Karpas-422 (cell line): ENCODE measurements at regions not wholly inside any gene's neighbourhood (a gene's known extent, or its start where the extent isn't known, plus 50 kb on each side); places are given as distances from the start of the nearest gene placed in this dataset.
A peak's percentile ranks its signal among the peaks of the same experiment; 100 is the strongest.
"Not testable (repeated sequence)": the region's sequence is repeated elsewhere in the genome, so short reads cannot be mapped to it uniquely, and the experiment has no call there.

Experiments
- DNase-seq: peaks from one replicate; pipeline ENCODE4 v3.0.0-alpha.2; 2015
- H2AFZ ChIP-seq: fragments of 200-600 bp; sonication (generic); 2 replicates; pipeline ENCODE4 v1.6.1; 2014; ENCODE audit warnings: antibody characterized with exemption, low read length, mixed read lengths
- H3K27ac ChIP-seq: fragments of 200-600 bp; sonication (generic); 2 replicates; pipeline ENCODE4 v1.5.1; 2014; ENCODE audit warnings: mild to moderate bottlenecking, low read length, moderate library complexity
- H3K27me3 ChIP-seq: fragments of 200-600 bp; sonication (generic); 2 replicates; pipeline ENCODE4 v1.6.1; 2014; ENCODE audit warnings: low read length, mixed read lengths
- H3K36me3 ChIP-seq: fragments of 200-600 bp; sonication (generic); 2 replicates; pipeline ENCODE4 v1.6.1; 2014; ENCODE audit warnings: low read length, mixed read lengths; ENCODE audit not compliant: insufficient read depth
- H3K4me1 ChIP-seq: fragments of 200-600 bp; sonication (generic); 2 replicates; pipeline ENCODE4 v1.6.1; 2014; ENCODE audit warnings: mild to moderate bottlenecking, low read length, mixed read lengths
- H3K4me2 ChIP-seq: fragments of 200-600 bp; sonication (generic); 2 replicates; pipeline ENCODE4 v1.6.1; 2014; ENCODE audit warnings: low read length, low read depth, mild to moderate bottlenecking; ENCODE audit not compliant: poor library complexity, severe bottlenecking
- H3K4me3 ChIP-seq: fragments of 200-600 bp; sonication (generic); 2 replicates; pipeline ENCODE4 v1.5.1; 2014; ENCODE audit warnings: mild to moderate bottlenecking, antibody characterized with exemption, low read length, mixed read lengths
- H3K79me2 ChIP-seq: fragments of 200-600 bp; sonication (generic); 2 replicates; pipeline ENCODE4 v1.6.1; 2014; ENCODE audit warnings: mild to moderate bottlenecking, low read length, mixed read lengths
- H3K9ac ChIP-seq: fragments of 200-600 bp; sonication (generic); 2 replicates; pipeline ENCODE4 v1.6.0; 2014; ENCODE audit warnings: low read length
- H3K9me2 ChIP-seq: fragments of 200-600 bp; sonication (generic), shearing (Covaris generic); replicated peaks from 2 replicates; pipeline ENCODE4 v1.6.0; 2014; ENCODE audit warnings: mild to moderate bottlenecking, low read length, moderate library complexity; ENCODE audit not compliant: insufficient read depth
- H3K9me3 ChIP-seq: fragments of 300-700, 200-600 bp; sonication (generic); 2 replicates; pipeline ENCODE4 v1.6.1; 2014; ENCODE audit warnings: low read length, mixed read lengths
- H4K20me1 ChIP-seq: fragments of 200-600 bp; sonication (generic); 2 replicates; pipeline ENCODE4 v1.6.1; 2014; ENCODE audit warnings: mild to moderate bottlenecking, antibody characterized with exemption, low read length, low read depth; ENCODE audit not compliant: insufficient read depth

GRCh38 chrX:41024335-41024734, 60.9 kb upstream of the USP9X start:
- DNase-seq, H3K27me3 ChIP-seq, H4K20me1 ChIP-seq, H3K4me2 ChIP-seq, H3K9me3 ChIP-seq, H3K36me3 ChIP-seq, H3K27ac ChIP-seq, H3K79me2 ChIP-seq, H3K4me3 ChIP-seq, H2AFZ ChIP-seq, H3K9me2 ChIP-seq, H3K9ac ChIP-seq: not testable (repeated sequence)
- H3K4me1 ChIP-seq = peaks cover 11% of the 10 kb centered on the region; the same call in 1 of the 2 replicates

GRCh38 chrX:41024755-41025154, 60.5 kb upstream of the USP9X start:
- no peak overlapping the region for H2AFZ ChIP-seq

GRCh38 chrX:41025926-41026701, 59.1 kb upstream of the USP9X start:
- Histone ChIP-seq H2AFZ (no peak overlapping the region), H3K27me3 (no peaks in the 10 kb centered on the region), H3K9me3 (no peaks in the 10 kb centered on the region), H3K36me3 (no peaks in the 10 kb centered on the region), H3K9me2 (no peaks in the 10 kb centered on the region), H4K20me1 (no peaks in the 10 kb centered on the region), H3K79me2 (no peaks in the 10 kb centered on the region), H3K27ac (no peak overlapping the region), H3K9ac (no peak overlapping the region), H3K4me2 (no peak overlapping the region), H3K4me1 (peaks cover 11% of the 10 kb centered on the region; the same call in 1 of the 2 replicates), H3K4me3 (no peak overlapping the region)
- no peak for DNase-seq

More at GRCh38 chrX:41024755-41025154, 60.5 kb upstream of the USP9X start:
- H3K36me3 ChIP-seq = no peaks in the 10 kb centered on the region
- H3K79me2 ChIP-seq = no peaks in the 10 kb centered on the region
- no peak overlapping the region for H3K4me2 ChIP-seq
- no peaks in the 10 kb centered on the region for H3K9me3 ChIP-seq
- H3K27ac ChIP-seq = no peak overlapping the region
- no peaks in the 10 kb centered on the region for H4K20me1 ChIP-seq
- no peaks in the 10 kb centered on the region for H3K27me3 ChIP-seq
- no peak overlapping the region for H3K9ac ChIP-seq
- H3K9me2 ChIP-seq = no peaks in the 10 kb centered on the region
- peaks cover 11% of the 10 kb centered on the region; the same call in 1 of the 2 replicates for H3K4me1 ChIP-seq
- H3K4me3 ChIP-seq = no peak overlapping the region
- DNase-seq = no peak

- no peaks in the 10 kb centered on the region for H3K9me3 ChIP-seq
- no peaks in the 10 kb centered on the region for H3K79me2 ChIP-seq
- H3K4me2 ChIP-seq = no peak overlapping the region
- no peak overlapping the region for H3K4me3 ChIP-seq
- H2AFZ ChIP-seq = no peak overlapping the region
- H3K36me3 ChIP-seq = no peaks in the 10 kb centered on the region
- H3K27ac ChIP-seq = no peak overlapping the region
- H4K20me1 ChIP-seq = no peaks in the 10 kb centered on the region
- no peaks in the 10 kb centered on the region for H3K9me2 ChIP-seq
- DNase-seq = no peak
- no peak overlapping the region for H3K9ac ChIP-seq
- H3K27me3 ChIP-seq = no peaks in the 10 kb centered on the region
- peaks cover 11% of the 10 kb centered on the region; the same call in 1 of the 2 replicates for H3K4me1 ChIP-seq
Measured at GRCh38 chrX:41026702-41027078, 58.6 kb upstream of the USP9X start.

GRCh38 chrX:41029332-41029731, 55.9 kb upstream of the USP9X start:
- no peaks in the 10 kb centered on the region for H3K9me2 ChIP-seq
- H3K9me3 ChIP-seq = peaks cover 4% of the 10 kb centered on the region; the same call in 1 of the 2 replicates
- no peak overlapping the region for H3K4me2 ChIP-seq
- H3K36me3 ChIP-seq = no peaks in the 10 kb centered on the region
- H3K27ac ChIP-seq = no peak overlapping the region
- no peaks in the 10 kb centered on the region for H3K79me2 ChIP-seq
- H3K27me3 ChIP-seq = no peaks in the 10 kb centered on the region
- no peak overlapping the region for H3K9ac ChIP-seq
- no peak for DNase-seq
- no peak overlapping the region for H3K4me3 ChIP-seq
- no peaks in the 10 kb centered on the region for H4K20me1 ChIP-seq
- no peak overlapping the region for H2AFZ ChIP-seq
- H3K4me1 ChIP-seq = peaks cover 11% of the 10 kb centered on the region; the same call in 1 of the 2 replicates

- no peak for DNase-seq
- H3K36me3 ChIP-seq = no peaks in the 10 kb centered on the region
- no peaks in the 10 kb centered on the region for H3K9me2 ChIP-seq
- H3K4me2 ChIP-seq = no peak overlapping the region
- H3K27me3 ChIP-seq = no peaks in the 10 kb centered on the region
- peaks cover 8% of the 10 kb centered on the region; the same call in 1 of the 2 replicates for H3K4me1 ChIP-seq
- peaks cover 4% of the 10 kb centered on the region; the same call in 1 of the 2 replicates for H3K9me3 ChIP-seq
- no peak overlapping the region for H3K27ac ChIP-seq
- no peaks in the 10 kb centered on the region for H3K79me2 ChIP-seq
- no peaks in the 10 kb centered on the region for H4K20me1 ChIP-seq
- no peak overlapping the region for H2AFZ ChIP-seq
- H3K9ac ChIP-seq = no peak overlapping the region
- H3K4me3 ChIP-seq = no peak overlapping the region
Measured at GRCh38 chrX:41031256-41031967, 53.8 kb upstream of the USP9X start.

- no peaks in the 10 kb centered on the region for H3K36me3 ChIP-seq
- no peak overlapping the region for H3K27ac ChIP-seq
- no peaks in the 10 kb centered on the region for H3K9me2 ChIP-seq
- H3K4me2 ChIP-seq = no peak overlapping the region
- no peaks in the 10 kb centered on the region for H3K79me2 ChIP-seq
- peaks cover 4% of the 10 kb centered on the region; the same call in 1 of the 2 replicates for H3K9me3 ChIP-seq
- no peaks in the 10 kb centered on the region for H3K4me1 ChIP-seq
- DNase-seq = peak; percentile 45
- H3K9ac ChIP-seq = no peak overlapping the region
- no peaks in the 10 kb centered on the region for H4K20me1 ChIP-seq
- no peak overlapping the region for H3K4me3 ChIP-seq
- H2AFZ ChIP-seq = no peak overlapping the region
- H3K27me3 ChIP-seq = no peaks in the 10 kb centered on the region
Measured at GRCh38 chrX:41033299-41033698, 51.9 kb upstream of the USP9X start.

GRCh38 chrX:41034902-41035301, 50.3 kb upstream of the USP9X start:
- not testable (repeated sequence) for H3K4me3 ChIP-seq, H3K27me3 ChIP-seq, H2AFZ ChIP-seq, H3K36me3 ChIP-seq, H4K20me1 ChIP-seq, H3K9ac ChIP-seq, H3K79me2 ChIP-seq, DNase-seq, H3K4me2 ChIP-seq, H3K27ac ChIP-seq, H3K9me2 ChIP-seq, H3K9me3 ChIP-seq, H3K4me1 ChIP-seq
